ENCODE measurements at regions not wholly inside any gene's neighbourhood (a gene's known extent, or its start where the extent isn't known, plus 50 kb on each side); places are given as distances from the start of the nearest gene placed in this dataset.

- TF ChIP-seq SALL2 (tag by site-specific recombination; IDR thresholded peaks at IDR 0.05; ENCODE audit: borderline replicate concordance) (no peak), MYNN (tag by site-specific recombination; IDR thresholded peaks at IDR 0.05; ENCODE audit: borderline replicate concordance) (no peak), ZFP41 (tag by site-specific recombination; IDR thresholded peaks at IDR 0.05; ENCODE audit: borderline replicate concordance) (no peak), PBX3 (CRISPR knock-in tag; IDR thresholded peaks at IDR 0.05) (no peak), ZNF280C (tag by site-specific recombination; IDR thresholded peaks at IDR 0.05) (no peak), ZFP3 (tag by site-specific recombination; IDR thresholded peaks at IDR 0.05; ENCODE audit: low read depth) (no peak), ZNF248 (tag by site-specific recombination; IDR thresholded peaks at IDR 0.05) (no peak), CTCF (tag by site-specific recombination; IDR thresholded peaks at IDR 0.05) (no peak), ZNF416 (tag by site-specific recombination; IDR thresholded peaks at IDR 0.05) (no peak), KLF1 (tag by site-specific recombination; IDR thresholded peaks at IDR 0.05) (no peak), ZNF704 (tag by site-specific recombination; IDR thresholded peaks at IDR 0.05) (no peak), YY1 (tag by site-specific recombination; IDR thresholded peaks at IDR 0.05) (no peak)
- TF ChIP-seq, protein P1, sequence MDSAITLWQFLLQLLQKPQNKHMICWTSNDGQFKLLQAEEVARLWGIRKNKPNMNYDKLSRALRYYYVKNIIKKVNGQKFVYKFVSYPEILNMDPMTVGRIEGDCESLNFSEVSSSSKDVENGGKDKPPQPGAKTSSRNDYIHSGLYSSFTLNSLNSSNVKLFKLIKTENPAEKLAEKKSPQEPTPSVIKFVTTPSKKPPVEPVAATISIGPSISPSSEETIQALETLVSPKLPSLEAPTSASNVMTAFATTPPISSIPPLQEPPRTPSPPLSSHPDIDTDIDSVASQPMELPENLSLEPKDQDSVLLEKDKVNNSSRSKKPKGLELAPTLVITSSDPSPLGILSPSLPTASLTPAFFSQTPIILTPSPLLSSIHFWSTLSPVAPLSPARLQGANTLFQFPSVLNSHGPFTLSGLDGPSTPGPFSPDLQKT (IDR thresholded peaks at IDR 0.05; ENCODE audit: borderline replicate concordance, low read depth, low read length): no peak
Observed at GRCh38 chr2:235218486-235218907, 266.7 kb downstream of the SH3BP4 start.

Measured in HEK293 (cell line).